ENCODE measurements at regions not wholly inside any gene's neighbourhood (a gene's known extent, or its start where the extent isn't known, plus 50 kb on each side); places are given as distances from the start of the nearest gene placed in this dataset.

DNA sequence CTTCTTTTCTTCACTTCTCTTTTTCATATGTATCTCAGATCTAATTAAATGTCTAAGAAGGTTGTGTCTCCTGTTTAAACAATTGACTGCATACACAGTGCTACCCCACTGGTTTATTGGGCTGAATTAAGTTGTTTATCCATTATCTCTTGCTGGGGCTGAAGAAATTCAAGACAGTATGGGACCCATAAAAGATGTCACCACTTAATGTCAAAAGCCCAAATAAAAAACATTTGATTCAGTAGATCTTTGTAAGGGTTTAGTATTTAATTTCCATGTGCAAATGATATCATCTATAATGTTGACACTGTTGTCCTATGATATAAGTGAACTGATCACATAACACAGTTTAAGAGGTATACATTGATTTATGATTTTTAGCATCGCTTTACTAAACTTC lies 1431.9 kb upstream of the PCDH20 start:
- no peak overlapping the region for H3K27ac ChIP-seq
- no peak for DNase-seq
- no peaks in the 10 kb centered on the region for H3K36me3 ChIP-seq
- H3K4me3 ChIP-seq, result no peak overlapping the region
- H3K9ac ChIP-seq (ENCODE audit: low read depth in 2 of 2, low read length in 2 of 2), result no peak overlapping the region
- intact Hi-C loops (cut with DNase I), result no loop called here
- H3K27me3 ChIP-seq, result no peaks in the 10 kb centered on the region
- TF ChIP-seq, protein P1, sequence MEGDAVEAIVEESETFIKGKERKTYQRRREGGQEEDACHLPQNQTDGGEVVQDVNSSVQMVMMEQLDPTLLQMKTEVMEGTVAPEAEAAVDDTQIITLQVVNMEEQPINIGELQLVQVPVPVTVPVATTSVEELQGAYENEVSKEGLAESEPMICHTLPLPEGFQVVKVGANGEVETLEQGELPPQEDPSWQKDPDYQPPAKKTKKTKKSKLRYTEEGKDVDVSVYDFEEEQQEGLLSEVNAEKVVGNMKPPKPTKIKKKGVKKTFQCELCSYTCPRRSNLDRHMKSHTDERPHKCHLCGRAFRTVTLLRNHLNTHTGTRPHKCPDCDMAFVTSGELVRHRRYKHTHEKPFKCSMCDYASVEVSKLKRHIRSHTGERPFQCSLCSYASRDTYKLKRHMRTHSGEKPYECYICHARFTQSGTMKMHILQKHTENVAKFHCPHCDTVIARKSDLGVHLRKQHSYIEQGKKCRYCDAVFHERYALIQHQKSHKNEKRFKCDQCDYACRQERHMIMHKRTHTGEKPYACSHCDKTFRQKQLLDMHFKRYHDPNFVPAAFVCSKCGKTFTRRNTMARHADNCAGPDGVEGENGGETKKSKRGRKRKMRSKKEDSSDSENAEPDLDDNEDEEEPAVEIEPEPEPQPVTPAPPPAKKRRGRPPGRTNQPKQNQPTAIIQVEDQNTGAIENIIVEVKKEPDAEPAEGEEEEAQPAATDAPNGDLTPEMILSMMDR (IDR thresholded peaks at IDR 0.05), result no peak
- no peaks in the 10 kb centered on the region for H3K4me1 ChIP-seq
- no peaks in the 10 kb centered on the region for H3K9me3 ChIP-seq

DNA sequence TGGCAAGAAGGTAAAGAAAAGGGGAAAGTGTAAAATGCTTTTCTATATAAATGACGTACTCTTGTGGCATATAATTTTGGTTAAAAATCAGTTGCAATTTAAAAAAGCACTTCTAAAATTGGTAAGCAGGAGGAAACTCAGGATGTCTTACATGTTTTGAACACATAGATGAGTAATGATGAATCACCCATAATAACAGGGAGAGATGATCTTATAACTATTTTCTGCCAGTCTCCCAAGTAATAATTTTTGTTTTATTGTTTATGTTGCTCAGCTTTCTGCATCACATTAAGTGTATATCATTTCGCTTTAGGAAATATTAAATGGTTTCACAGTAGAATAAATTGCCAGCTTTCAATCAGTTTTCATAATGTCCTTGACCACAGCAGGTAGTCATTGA lies 1430.7 kb upstream of the PCDH20 start:
- TF ChIP-seq, protein P1 (IDR thresholded peaks at IDR 0.05), result no peak
- intact Hi-C loops (cut with DNase I), result no loop called here
- H3K9ac ChIP-seq (ENCODE audit: low read depth in 2 of 2, low read length in 2 of 2), result no peak overlapping the region

DNA sequence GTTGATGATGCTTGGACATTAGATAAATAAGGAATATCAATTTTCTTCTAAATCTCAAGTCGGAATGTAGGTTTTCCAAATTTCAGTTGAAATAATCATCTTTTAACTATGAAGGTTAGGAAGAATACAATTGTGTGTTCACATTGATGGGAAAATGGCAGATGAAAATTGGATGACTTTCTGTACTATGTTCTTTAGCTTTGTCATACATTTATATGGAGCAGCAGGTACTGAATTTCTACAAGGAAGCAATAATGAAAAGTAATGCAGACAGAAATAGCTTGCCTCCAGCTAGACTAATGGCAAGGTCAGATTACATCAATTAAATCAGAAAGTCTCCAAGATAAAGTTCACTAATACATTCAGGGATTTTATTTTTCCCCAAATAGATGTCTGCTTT lies 1423.7 kb upstream of the PCDH20 start:
- no peaks in the 10 kb centered on the region for H3K36me3 ChIP-seq
- no peak for DNase-seq
- H3K27ac ChIP-seq, result no peak overlapping the region
- intact Hi-C loops (cut with DNase I), result no loop called here
- TF ChIP-seq, protein P1 (IDR thresholded peaks at IDR 0.05), result no peak
- no peak overlapping the region for H3K4me3 ChIP-seq
- no peaks in the 10 kb centered on the region for H3K27me3 ChIP-seq
- no peaks in the 10 kb centered on the region for H3K9me3 ChIP-seq
- no peaks in the 10 kb centered on the region for H3K4me1 ChIP-seq
- H3K9ac ChIP-seq (ENCODE audit: low read depth in 2 of 2, low read length in 2 of 2), result no peak overlapping the region

More for the DNA sequence above, 1430.7 kb upstream of the PCDH20 start:
- H3K4me1 ChIP-seq, result no peaks in the 10 kb centered on the region
- no peak overlapping the region for H3K27ac ChIP-seq
- H3K9me3 ChIP-seq, result no peaks in the 10 kb centered on the region
- DNase-seq, result no peak
- H3K4me3 ChIP-seq, result no peak overlapping the region
- no peaks in the 10 kb centered on the region for H3K36me3 ChIP-seq
- no peaks in the 10 kb centered on the region for H3K27me3 ChIP-seq

DNA sequence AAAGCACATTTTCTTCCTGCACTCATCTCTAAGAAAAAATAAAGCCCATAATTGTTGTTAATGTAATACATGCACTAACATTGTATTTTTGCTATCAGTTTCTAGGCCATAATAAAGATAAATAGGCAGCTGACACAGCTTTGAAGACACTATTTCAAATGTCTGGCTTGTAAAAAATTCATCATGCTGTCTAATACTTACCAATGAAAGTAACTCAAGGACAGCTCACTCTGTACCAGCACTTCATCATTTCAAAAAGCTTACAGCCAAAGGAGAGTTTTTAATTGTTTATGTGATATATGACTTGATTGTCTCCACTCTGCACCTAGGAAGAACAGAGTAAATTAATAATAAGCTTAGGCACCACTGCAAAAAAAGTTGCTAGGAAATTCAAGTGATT lies 1423.3 kb upstream of the PCDH20 start:
- TF ChIP-seq, protein P1 (IDR thresholded peaks at IDR 0.05), result no peak
- no peaks in the 10 kb centered on the region for H3K4me1 ChIP-seq
- no peak overlapping the region for H3K27ac ChIP-seq
- no peak overlapping the region for H3K4me3 ChIP-seq
- H3K36me3 ChIP-seq, result no peaks in the 10 kb centered on the region
- DNase-seq, result no peak
- H3K27me3 ChIP-seq, result no peaks in the 10 kb centered on the region
- no peaks in the 10 kb centered on the region for H3K9me3 ChIP-seq
- H3K9ac ChIP-seq (ENCODE audit: low read depth in 2 of 2, low read length in 2 of 2), result no peak overlapping the region
- intact Hi-C loops (cut with DNase I), result no loop called here

DNA sequence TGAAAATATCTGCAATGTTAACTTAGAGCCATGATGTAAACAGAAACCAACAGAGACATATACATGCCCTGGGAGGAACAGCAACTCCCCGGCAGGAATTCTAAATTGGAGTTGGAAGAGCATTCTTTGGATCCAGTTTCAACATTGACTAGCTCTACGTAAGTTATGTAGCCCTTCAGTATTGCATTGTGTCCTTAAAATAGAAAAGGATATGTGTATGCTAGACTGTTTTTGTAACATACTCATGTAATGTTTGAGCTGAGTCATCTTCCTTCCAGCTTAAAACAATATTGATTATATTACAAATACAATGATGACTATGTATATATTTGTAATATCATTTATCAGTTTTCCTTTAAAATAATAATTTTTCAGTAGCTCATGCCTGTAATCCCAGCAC lies 1422.2 kb upstream of the PCDH20 start:
- no peaks in the 10 kb centered on the region for H3K27me3 ChIP-seq
- intact Hi-C loops (cut with DNase I), result no loop called here
- TF ChIP-seq, protein P1 (IDR thresholded peaks at IDR 0.05), result no peak
- no peaks in the 10 kb centered on the region for H3K4me1 ChIP-seq
- H3K4me3 ChIP-seq, result no peak overlapping the region
- no peak overlapping the region for H3K27ac ChIP-seq
- H3K9me3 ChIP-seq, result no peaks in the 10 kb centered on the region
- no peak for DNase-seq
- no peak overlapping the region for H3K9ac ChIP-seq (ENCODE audit: low read depth in 2 of 2, low read length in 2 of 2)
- no peaks in the 10 kb centered on the region for H3K36me3 ChIP-seq

GRCh38 chr13:62829486-62829885 lies 1413.8 kb upstream of the PCDH20 start:
- no peak for DNase-seq
- H3K27ac ChIP-seq, result no peak overlapping the region
- no peaks in the 10 kb centered on the region for H3K9me3 ChIP-seq
- no peaks in the 10 kb centered on the region for H3K36me3 ChIP-seq
- no peak overlapping the region for H3K4me3 ChIP-seq
- H3K4me1 ChIP-seq, result no peaks in the 10 kb centered on the region
- H3K27me3 ChIP-seq, result no peaks in the 10 kb centered on the region
- TF ChIP-seq, protein P1 (IDR thresholded peaks at IDR 0.05), result no peak
- intact Hi-C loops (cut with DNase I), result no loop called here
- no peak overlapping the region for H3K9ac ChIP-seq (ENCODE audit: low read depth in 2 of 2, low read length in 2 of 2)

Data from colonic mucosa (tissue), 4 donors.